Dedifferentiated amniotic fluid mesenchymal stem cell (primary cell): ENCODE measurements at regions not wholly inside any gene's neighbourhood (a gene's known extent, or its start where the extent isn't known, plus 50 kb on each side); places are given as distances from the start of the nearest gene placed in this dataset.

Experiments used
- DNase-seq: peaks from one replicate; pipeline ENCODE4 v3.0.0-alpha.2; 2016; ENCODE audit errors: extremely low spot score

- DNase-seq: no peak
Observed at GRCh38 chr7:42373285-42373684, 136.3 kb upstream of the GLI3 start.

GRCh38 chr7:42372479-42372878 is 135.5 kb upstream of the GLI3 start:
- DNase-seq: no peak

- DNase-seq: no peak
Observed at GRCh38 chr7:42359946-42360345, 122.9 kb upstream of the GLI3 start.

- no peak for DNase-seq
Observed at GRCh38 chr7:42351316-42351935, 114.4 kb upstream of the GLI3 start.

- DNase-seq: no peak
Observed at GRCh38 chr7:42350801-42351200, 113.8 kb upstream of the GLI3 start.

- DNase-seq: no peak
Observed at GRCh38 chr7:42348631-42349030, 111.6 kb upstream of the GLI3 start.

- DNase-seq: no peak
Observed at GRCh38 chr7:42348071-42348470, 111.1 kb upstream of the GLI3 start.

- no peak for DNase-seq
Observed at GRCh38 chr7:42347616-42348015, 110.6 kb upstream of the GLI3 start.

GRCh38 chr7:42345478-42346299 is 108.7 kb upstream of the GLI3 start:
- DNase-seq: no peak

- DNase-seq: no peak
Observed at GRCh38 chr7:42344198-42344755, 107.3 kb upstream of the GLI3 start.

GRCh38 chr7:42342381-42342780 is 105.4 kb upstream of the GLI3 start:
- DNase-seq: no peak

GRCh38 chr7:42340436-42340835 is 103.4 kb upstream of the GLI3 start:
- no peak for DNase-seq

GRCh38 chr7:42338916-42339540 is 102.0 kb upstream of the GLI3 start:
- no peak for DNase-seq

- DNase-seq: peak; percentile 54
Observed at GRCh38 chr7:42338231-42338915, 101.4 kb upstream of the GLI3 start.

GRCh38 chr7:42337225-42337905 is 100.4 kb upstream of the GLI3 start:
- DNase-seq: no peak

- DNase-seq: no peak
Observed at GRCh38 chr7:42332605-42333222, 95.7 kb upstream of the GLI3 start.

GRCh38 chr7:42319631-42320030 is 82.6 kb upstream of the GLI3 start:
- no peak for DNase-seq

- DNase-seq: peak; percentile 18
Observed at GRCh38 chr7:42315631-42316030, 78.6 kb upstream of the GLI3 start.

- peak; percentile 15 for DNase-seq
Observed at GRCh38 chr7:42315103-42315502, 78.1 kb upstream of the GLI3 start.

GRCh38 chr7:42314696-42315095 is 77.7 kb upstream of the GLI3 start:
- DNase-seq: no peak

- no peak for DNase-seq
Observed at GRCh38 chr7:42311195-42311594, 74.2 kb upstream of the GLI3 start.
